Hepatic stellate cell (primary cell): ENCODE measurements at regions not wholly inside any gene's neighbourhood (a gene's known extent, or its start where the extent isn't known, plus 50 kb on each side); places are given as distances from the start of the nearest gene placed in this dataset.
"Not testable (repeated sequence)": the region's sequence is repeated elsewhere in the genome, so short reads cannot be mapped to it uniquely, and the experiment has no call there.

Experiments
- DNase-seq: peaks from one replicate; pipeline ENCODE4 v3.0.0; 2011; ENCODE audit warnings: low spot score

GRCh38 chr15:67945951-67946700 is 106.3 kb upstream of the RNU6-1 start:
- DNase-seq: no peak

- no peak for DNase-seq
Observed at GRCh38 chr15:67946701-67947100, 106.9 kb upstream of the RNU6-1 start.

DNA sequence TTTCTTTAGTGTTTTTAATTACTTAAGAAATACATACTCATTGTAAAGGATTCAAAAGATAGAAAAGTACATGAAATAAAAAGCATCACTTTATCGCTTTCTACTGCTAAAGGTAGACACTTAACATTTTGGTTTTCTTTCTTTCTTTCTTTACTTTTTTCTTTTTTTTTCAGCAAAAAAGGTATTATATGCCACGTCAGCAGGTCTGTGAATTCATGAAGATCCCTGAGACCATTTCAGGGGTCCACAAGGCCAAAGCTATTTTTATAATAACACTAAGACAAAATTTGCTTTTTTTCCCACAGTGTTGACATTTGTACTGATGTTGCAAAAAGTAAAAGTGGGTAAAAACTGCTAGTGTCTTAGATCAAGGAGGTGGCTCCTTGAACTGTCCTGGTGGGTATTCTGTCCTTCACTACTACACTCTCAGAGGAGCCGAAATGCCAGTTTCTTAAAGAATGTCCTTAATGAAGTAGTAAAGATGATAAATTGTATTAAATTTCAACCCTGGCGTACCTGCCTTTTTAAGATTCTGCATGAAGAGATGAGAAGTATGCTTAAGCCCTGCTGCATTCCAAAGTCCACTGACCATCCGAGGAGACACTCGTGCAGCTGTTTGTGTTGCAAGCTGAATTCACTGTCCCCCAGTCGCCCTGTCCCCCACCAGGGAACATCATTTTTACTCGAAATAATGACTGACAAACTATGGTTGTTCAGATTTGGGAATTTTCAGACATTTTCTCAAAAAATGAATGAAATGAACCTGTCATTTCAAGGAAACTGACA is 106.7 kb upstream of the PIAS1 start:
- no peak for DNase-seq

DNA sequence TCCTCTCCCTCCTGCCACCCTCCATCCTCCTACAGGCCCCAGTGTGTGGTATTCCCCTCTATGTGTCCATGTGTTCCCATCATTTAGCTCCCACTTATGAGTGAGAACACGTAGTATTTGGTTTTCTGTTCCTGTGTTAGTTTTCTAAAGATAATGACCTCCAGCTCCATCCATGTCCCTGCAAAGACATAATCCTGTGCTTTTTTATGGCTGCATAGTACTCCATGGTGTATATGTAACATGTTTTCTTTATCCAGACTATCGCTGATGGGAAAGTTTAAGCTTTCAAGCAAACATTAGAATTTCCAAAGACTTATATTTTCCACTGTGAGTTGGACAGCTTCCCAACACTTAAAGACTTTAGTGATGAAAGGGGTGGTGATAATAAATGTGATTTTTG is 105.9 kb upstream of the PIAS1 start:
- DNase-seq: no peak

DNA sequence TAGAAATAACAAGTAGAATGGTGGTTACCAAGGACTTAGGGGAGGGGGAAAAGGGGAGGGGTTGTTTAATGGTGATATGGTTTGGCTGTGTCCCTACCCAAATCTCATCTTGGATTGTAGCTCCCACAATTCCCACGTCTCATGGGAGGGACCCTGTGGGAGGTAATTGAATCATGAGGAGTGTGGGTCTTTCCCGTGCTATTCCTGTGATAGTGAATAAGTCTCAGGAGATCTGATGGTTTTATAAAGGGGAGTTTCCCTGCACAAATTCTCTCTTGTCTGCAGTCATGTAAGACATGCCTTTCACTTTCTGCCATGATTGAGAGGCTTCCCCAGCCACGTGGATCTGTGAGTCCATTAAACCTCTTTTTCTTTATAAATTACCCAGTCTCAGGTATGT is 102.9 kb upstream of the PIAS1 start:
- DNase-seq: not testable (repeated sequence)

- DNase-seq: no peak
Observed at GRCh38 chr15:67953299-67953698, 100.8 kb upstream of the PIAS1 start.

GRCh38 chr15:67955252-67955651 is 98.9 kb upstream of the PIAS1 start:
- no peak for DNase-seq

DNA sequence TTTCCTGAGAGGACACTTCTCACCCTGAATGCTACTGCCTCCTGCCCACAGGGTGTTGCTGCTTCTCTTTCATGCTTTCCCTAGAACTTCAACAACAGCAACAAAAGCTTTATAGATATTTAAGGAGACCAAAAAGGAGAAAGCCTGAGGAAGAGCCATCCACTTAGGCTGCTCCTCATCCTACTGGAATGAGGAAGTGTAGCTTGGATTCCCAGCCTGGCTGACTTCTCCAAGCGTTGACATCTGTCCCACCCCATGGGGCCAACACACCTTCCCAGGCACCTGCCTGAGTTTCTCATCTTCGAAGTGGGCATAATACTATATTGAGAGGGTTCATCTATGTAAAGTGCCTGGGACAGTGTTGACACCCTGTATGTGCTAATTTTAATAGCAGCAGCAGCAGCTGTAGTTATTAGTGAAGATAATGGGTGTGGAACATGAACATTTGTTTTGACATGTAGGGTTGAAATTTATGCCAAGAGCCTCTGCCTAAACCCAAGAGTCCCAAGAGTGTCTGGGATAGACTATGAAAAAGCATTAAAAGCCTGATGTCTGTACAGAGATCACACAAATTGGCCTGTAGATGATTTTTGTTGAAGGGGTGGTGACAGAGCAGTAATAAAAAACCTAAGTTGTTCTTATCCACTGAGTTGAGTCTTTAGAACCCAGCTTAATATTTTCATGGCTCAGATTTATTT is 96.5 kb upstream of the PIAS1 start:
- no peak for DNase-seq

DNA sequence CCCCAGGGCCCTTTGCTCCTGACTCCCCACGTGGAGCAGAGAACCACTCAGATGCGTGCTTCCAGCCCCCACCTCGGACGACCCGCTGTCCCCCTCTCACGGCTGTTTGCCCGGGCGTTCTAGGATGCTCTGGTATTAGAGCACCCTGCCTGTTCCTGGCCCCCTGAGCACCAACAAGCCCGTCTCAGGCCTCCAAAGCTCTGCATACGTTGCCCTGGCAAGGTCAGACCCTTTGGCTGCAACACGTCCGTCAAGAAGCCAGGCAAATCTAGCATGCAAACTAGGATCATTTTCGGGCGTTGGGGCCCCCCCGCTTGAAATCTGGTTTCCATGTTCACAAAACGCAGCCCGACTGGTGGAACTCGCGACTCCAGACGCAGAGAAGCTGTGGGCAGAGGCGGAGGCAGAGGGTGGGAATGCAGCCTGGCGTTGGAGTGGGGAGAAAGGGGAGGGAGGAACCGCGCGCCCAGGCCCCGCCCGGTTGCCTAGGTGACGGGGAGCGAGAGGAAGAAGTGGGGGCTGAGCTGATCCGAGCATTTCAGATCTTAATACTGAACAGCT is 86.2 kb upstream of the PIAS1 start:
- DNase-seq: peak; percentile 14

DNA sequence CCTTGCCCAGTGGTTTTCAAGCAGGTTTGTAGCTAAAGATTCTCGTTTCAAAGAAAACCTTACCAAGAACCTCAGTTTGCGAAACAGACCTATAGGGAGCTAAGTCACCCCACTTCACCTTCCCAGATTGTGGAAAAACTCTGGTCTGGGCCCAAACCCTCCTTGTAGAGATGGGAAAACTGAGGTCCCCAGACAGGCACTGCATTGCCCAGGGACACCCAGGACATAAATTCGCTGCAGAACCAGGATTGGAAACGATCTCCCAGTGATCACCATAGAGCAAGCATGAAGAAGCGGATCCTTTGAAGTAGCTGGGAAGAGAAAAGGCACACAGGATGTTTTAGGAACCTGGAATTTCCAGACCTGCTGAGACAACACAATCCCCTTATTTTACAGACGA is 85.6 kb upstream of the PIAS1 start:
- no peak for DNase-seq

- DNase-seq: no peak
Observed at GRCh38 chr15:67968966-67969365, 85.1 kb upstream of the PIAS1 start.

DNA sequence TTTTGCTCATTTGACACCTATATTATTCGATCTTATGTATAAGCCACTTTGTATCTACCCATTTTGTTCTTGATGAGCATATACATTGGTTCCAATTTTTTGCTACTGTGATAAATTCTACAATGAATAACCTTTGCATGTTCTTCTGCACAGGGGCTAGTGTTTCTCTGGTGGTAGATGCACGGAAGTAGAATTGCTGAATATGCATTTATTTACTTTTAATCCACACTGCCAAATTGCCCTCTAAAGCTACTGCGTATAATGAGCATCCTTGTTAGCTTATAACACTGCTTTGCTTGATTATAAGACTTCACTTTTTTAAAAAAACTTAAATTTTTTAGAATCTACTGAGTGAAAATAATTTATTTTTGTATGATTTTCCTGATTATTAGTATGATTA is 84.2 kb upstream of the PIAS1 start:
- no peak for DNase-seq

- no peak for DNase-seq
Observed at GRCh38 chr15:67972377-67972776, 81.7 kb upstream of the PIAS1 start.

GRCh38 chr15:67973846-67974245 is 80.3 kb upstream of the PIAS1 start:
- no peak for DNase-seq

DNA sequence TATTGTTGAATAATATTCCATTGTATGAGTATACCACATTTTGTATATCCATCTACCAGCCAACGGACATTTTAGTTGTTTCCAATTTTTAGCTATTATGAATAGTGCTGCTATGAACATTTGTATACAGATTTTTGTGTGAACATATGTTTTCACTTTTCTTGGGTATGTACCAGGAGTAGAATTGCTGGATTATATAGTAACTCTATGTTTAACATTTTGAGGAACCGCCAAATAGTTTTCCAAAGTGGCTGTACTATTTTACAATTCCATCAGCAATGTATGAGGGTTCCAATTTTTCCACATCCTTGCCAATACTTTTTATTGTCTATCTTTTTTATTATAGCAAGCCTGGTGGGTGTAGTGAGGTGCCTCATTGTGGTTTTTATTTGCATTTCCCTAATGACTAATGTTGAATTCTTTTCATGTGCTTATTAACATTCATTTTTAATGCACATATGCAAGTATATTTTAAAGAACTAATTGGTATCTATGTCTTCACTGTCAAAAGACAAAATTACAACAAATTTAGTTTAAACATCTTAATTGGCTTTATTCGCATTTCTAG is 77.5 kb upstream of the PIAS1 start:
- DNase-seq: no peak

- no peak for DNase-seq
Observed at GRCh38 chr15:67977414-67978089, 76.6 kb upstream of the PIAS1 start.

DNA sequence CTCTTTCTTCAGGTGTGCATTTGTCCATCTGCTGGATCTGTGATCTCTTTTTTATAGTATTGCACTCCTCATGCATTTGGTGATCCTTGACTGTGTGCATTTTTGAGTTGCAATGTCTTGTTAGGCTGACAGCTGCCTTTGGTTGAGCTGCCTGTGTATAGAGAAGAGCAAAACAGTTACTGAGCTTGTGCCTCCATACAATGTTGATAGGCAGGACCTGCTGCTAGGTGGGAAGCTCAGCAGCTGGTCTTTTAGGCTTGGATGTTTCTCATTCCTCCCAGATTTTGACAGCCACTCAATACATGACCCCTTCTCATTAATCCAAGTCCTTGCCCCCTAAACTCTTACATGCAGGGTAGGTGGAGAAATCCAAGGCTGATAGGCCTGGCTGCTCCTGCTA is 74.8 kb upstream of the PIAS1 start:
- DNase-seq: no peak

DNA sequence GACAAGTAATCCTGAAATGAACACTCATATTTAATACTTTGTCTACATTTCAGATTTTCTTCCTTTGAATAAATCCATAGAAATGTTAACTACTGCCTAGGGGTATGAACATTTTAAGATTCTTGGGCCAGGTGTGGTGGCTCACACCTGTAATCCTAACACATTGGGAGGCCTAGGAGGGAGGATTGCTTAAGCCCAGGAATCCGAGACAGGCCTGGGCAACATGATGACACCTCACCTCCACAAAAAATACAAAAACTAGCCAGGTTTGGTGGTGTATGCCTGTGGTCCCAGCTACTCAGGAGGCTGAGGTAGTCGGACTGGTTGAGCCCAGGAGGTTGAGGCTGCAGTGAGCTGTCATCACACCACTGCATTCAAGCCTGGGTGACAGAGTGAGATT is 73.9 kb upstream of the PIAS1 start:
- DNase-seq: no peak

DNA sequence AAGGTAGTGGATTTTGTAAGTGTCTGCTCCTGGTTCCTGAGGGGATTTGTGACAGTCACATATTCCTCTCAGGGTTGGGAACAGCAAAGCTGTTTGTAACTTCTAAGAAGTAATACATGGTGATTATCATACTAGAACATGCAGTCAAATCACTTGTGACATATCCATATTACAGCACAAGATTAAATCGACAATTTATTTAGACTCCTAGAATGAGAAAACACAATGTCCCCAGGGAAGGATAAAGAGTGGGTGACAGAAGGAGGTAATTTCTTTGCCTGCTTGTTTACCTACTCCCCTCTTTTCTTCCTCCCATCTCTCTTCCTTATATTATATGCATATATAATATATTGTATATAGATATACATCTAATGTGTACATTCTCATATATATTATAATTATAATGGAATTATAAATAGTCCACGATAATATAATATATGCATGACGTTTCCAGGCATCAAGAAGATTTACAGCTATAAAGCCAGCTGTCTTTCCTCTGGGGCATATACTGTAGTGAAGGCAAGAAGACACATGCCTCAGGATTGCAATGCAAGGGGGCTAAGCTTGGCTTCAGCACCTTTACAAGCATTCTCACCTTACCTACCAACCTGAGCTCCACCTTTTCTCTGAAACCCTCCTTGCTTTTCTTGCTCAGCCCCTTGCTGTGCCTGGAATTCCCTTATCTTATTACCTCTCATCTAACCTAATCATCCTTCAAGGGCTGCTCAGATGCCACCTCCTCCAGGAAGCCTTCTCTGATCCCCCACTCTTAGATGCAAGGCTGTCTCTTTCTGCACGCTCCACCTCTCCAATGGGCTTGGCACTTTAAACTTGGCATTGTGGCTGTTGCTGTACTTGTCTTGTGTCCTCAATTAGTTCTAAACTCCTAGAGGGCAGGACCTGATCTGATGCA is 73.1 kb upstream of the PIAS1 start:
- no peak for DNase-seq

GRCh38 chr15:67981848-67982247 is 72.3 kb upstream of the PIAS1 start:
- no peak for DNase-seq

DNA sequence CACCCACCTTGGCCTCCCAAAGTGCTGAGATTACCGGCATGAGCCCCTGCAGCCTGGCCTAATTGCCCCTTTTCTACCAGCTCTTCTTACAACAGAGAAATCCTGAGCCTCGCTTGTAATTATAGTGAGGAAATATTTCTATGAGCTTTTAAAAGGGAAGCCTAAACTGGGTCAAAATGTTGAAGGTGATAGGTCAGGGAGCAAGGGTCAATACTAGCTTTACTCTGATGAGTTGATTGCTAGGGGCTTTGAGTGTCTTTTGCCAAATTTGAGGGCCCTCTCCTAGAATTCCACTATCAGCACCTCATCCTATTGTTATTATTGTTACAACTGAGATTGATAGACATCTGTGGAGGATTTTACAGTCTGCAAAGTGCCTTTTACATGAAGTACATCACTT is 62.4 kb upstream of the PIAS1 start:
- DNase-seq: no peak
